ENCODE measurements at regions not wholly inside any gene's neighbourhood (a gene's known extent, or its start where the extent isn't known, plus 50 kb on each side); places are given as distances from the start of the nearest gene placed in this dataset.

GRCh38 chr12:93015871-93016751 lies 87.0 kb upstream of the EEA1 start:
- no peak for DNase-seq (ENCODE audit: low spot score)

GRCh38 chr12:93016752-93017350 lies 87.8 kb upstream of the EEA1 start:
- DNase-seq (ENCODE audit: low spot score): no peak

- no peak for DNase-seq (ENCODE audit: low spot score)
Measured at GRCh38 chr12:93018610-93019009, 89.5 kb upstream of the EEA1 start.

GRCh38 chr12:93019212-93019927 lies 90.3 kb upstream of the EEA1 start:
- DNase-seq (ENCODE audit: low spot score): no peak

- DNase-seq (ENCODE audit: low spot score): no peak
Measured at GRCh38 chr12:93019975-93020630, 91.0 kb upstream of the EEA1 start.

GRCh38 chr12:93020631-93021597 lies 91.8 kb upstream of the EEA1 start:
- DNase-seq (ENCODE audit: low spot score): no peak

- DNase-seq (ENCODE audit: low spot score): no peak
Measured at GRCh38 chr12:93022603-93023340, 93.7 kb upstream of the EEA1 start.

GRCh38 chr12:93025145-93026103 lies 96.3 kb upstream of the EEA1 start:
- peak; percentile 33 for DNase-seq (ENCODE audit: low spot score)

GRCh38 chr12:93027041-93027440 lies 97.9 kb upstream of the EEA1 start:
- no peak for DNase-seq (ENCODE audit: low spot score)

- DNase-seq (ENCODE audit: low spot score): no peak
Measured at GRCh38 chr12:93029091-93029490, 100.0 kb upstream of the EEA1 start.

- DNase-seq (ENCODE audit: low spot score): no peak
Measured at GRCh38 chr12:93031028-93031427, 101.9 kb upstream of the EEA1 start.

GRCh38 chr12:93032758-93033157 lies 103.7 kb upstream of the EEA1 start:
- no peak for DNase-seq (ENCODE audit: low spot score)

GRCh38 chr12:93033948-93034347 lies 104.9 kb upstream of the EEA1 start:
- DNase-seq (ENCODE audit: low spot score): no peak

- no peak for DNase-seq (ENCODE audit: low spot score)
Measured at GRCh38 chr12:93039062-93039461, 110.0 kb upstream of the EEA1 start.

- DNase-seq (ENCODE audit: low spot score): no peak
Measured at GRCh38 chr12:93039930-93040329, 110.8 kb upstream of the EEA1 start.

- no peak for DNase-seq (ENCODE audit: low spot score)
Measured at GRCh38 chr12:93040367-93040766, 111.3 kb upstream of the EEA1 start.

GRCh38 chr12:93041416-93041815 lies 112.3 kb upstream of the EEA1 start:
- no peak for DNase-seq (ENCODE audit: low spot score)

- no peak for DNase-seq (ENCODE audit: low spot score)
Measured at GRCh38 chr12:93042283-93042682, 113.2 kb upstream of the EEA1 start.

- no peak for DNase-seq (ENCODE audit: low spot score)
Measured at GRCh38 chr12:93042684-93043083, 113.6 kb upstream of the EEA1 start.
